LNCaP clone FGC (cell line): ENCODE measurements at regions not wholly inside any gene's neighbourhood (a gene's known extent, or its start where the extent isn't known, plus 50 kb on each side); places are given as distances from the start of the nearest gene placed in this dataset.

Experiments
- DNase-seq: peaks from one replicate; pipeline ENCODE4 v3.0.0-alpha.2; 2011; ENCODE audit warnings: low read depth
- H3K4me3 ChIP-seq: 2 replicates; pipeline ENCODE4 v1.5.1; 2011; ENCODE audit warnings: mild to moderate bottlenecking, low read depth, low read length, control low read depth
- CTCF ChIP-seq: IDR thresholded peaks from 2 replicates; pipeline ENCODE4 v1.5.1; 2012; ENCODE audit warnings: mild to moderate bottlenecking; ENCODE audit not compliant: control insufficient read depth, insufficient read depth; ENCODE audit errors: extremely low read depth

- TF ChIP-seq CTCF, result no peak
Measured at GRCh38 chr4:11489453-11490083, 60.9 kb upstream of the HS3ST1 start.

GRCh38 chr4:11488657-11489452, 60.2 kb upstream of the HS3ST1 start:
- TF ChIP-seq CTCF, result 0 out of 2 replicates have a peak, but pooled peaks have one; percentile 11
- no peak overlapping the region for H3K4me3 ChIP-seq
- no peak for DNase-seq

More at GRCh38 chr4:11489453-11490083, 60.9 kb upstream of the HS3ST1 start:
- H3K4me3 ChIP-seq, result no peak overlapping the region
- peak; percentile 93 for DNase-seq

GRCh38 chr4:11487868-11488544, 59.3 kb upstream of the HS3ST1 start:
- no peak for TF ChIP-seq CTCF
- H3K4me3 ChIP-seq, result no peak overlapping the region
- DNase-seq, result peak; percentile 68

GRCh38 chr4:11487139-11487538, 58.4 kb upstream of the HS3ST1 start:
- DNase-seq, result no peak
- H3K4me3 ChIP-seq, result no peak overlapping the region
- TF ChIP-seq CTCF, result no peak

GRCh38 chr4:11485926-11486325, 57.2 kb upstream of the HS3ST1 start:
- TF ChIP-seq CTCF, result no peak
- no peak for DNase-seq

GRCh38 chr4:11484531-11484930, 55.8 kb upstream of the HS3ST1 start:
- TF ChIP-seq CTCF, result no peak
- DNase-seq, result no peak
- no peak overlapping the region for H3K4me3 ChIP-seq

More at GRCh38 chr4:11485926-11486325, 57.2 kb upstream of the HS3ST1 start:
- no peak overlapping the region for H3K4me3 ChIP-seq
